Stomach (tissue), 4 donors: ENCODE measurements at regions not wholly inside any gene's neighbourhood (a gene's known extent, or its start where the extent isn't known, plus 50 kb on each side); places are given as distances from the start of the nearest gene placed in this dataset.

ENCODE experiments used
- CTCF ChIP-seq, 7 experiments: fragments of 450-650 bp in 4 of 7; fragments of 200-600 bp in 3 of 7; sonication (generic) in 3 of 7; IDR thresholded peaks; one replicate each; pipeline ENCODE4 v1.5.1; 2016 to 2019; ENCODE audit warnings: antibody characterized with exemption in 7 of 7, control low read depth in 2 of 7, mild to moderate bottlenecking in 1 of 7
- EP300 ChIP-seq: sonication (generic); formaldehyde crosslinking; IDR thresholded peaks from one replicate; pipeline ENCODE4 v1.6.1; 2017; ENCODE audit warnings: antibody characterized with exemption
- POLR2A ChIP-seq, 4 donors: fragments of 450-650 bp; IDR thresholded peaks; one replicate each; pipeline ENCODE4 v1.6.1; 2016; ENCODE audit warnings: antibody characterized with exemption in 4 of 4, control low read depth in 2 of 4, mild to moderate bottlenecking in 1 of 4, moderate library complexity in 1 of 4

DNA sequence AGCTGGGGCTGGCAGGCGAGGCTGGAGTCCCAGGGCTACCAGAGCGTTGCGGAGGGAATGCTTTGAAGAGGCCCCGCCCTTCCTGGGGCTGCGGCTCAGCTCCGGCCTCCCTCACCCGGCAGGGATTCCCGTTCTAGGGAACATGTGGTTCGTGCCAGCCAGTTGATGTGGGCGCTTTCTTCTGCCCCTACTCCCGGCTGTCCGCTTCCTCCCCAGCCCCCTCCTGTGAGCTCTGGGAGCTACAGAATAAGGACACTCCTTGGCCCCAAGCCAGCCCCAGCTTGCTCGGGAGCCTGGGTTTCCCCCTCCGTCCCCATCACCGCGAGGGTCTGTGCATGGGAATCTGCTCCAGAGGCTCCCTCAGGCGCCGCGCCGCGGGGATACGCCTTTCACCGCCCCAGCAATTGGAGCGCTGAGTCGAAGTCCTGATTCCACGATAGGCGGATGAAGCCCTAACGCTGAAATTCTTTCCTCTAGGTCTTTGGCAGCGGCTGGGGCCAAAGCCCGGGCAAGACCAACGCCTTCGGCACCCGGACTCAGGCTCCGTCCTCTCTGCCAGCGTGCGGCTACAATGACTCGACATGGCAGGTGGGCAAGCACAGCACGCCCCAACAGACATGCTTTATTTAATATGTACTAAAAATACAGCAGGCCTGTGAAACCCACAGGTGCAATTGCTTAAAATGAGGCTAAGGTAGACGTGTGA, 69.5 kb downstream of the KLF15 start:
- TF ChIP-seq CTCF (IDR thresholded peaks at IDR 0.05) (no peak), POLR2A (IDR thresholded peaks at IDR 0.05) (no peak), EP300 (no peak)
